SKM-1 (cell line): ENCODE measurements at regions not wholly inside any gene's neighbourhood (a gene's known extent, or its start where the extent isn't known, plus 50 kb on each side); places are given as distances from the start of the nearest gene placed in this dataset.

Experiments used
- DNase-seq: peaks from one replicate; lab custom pipeline; 2025; ENCODE audit not compliant: unreplicated experiment; lab: John Stamatoyannopoulos, UW

- DNase-seq: no peak
Observed at GRCh38 chr12:92034858-92035401, 110.7 kb downstream of the BTG1 start.

GRCh38 chr12:92034083-92034482, 111.6 kb downstream of the BTG1 start:
- no peak for DNase-seq

GRCh38 chr12:92032965-92033364, 112.7 kb downstream of the BTG1 start:
- no peak for DNase-seq

- no peak for DNase-seq
Observed at GRCh38 chr12:92032101-92032500, 113.5 kb downstream of the BTG1 start.

GRCh38 chr12:92030618-92031017, 115.0 kb downstream of the BTG1 start:
- DNase-seq: no peak

GRCh38 chr12:92029902-92030586, 115.6 kb downstream of the BTG1 start:
- DNase-seq: no peak

- DNase-seq: no peak
Observed at GRCh38 chr12:92029136-92029535, 116.5 kb downstream of the BTG1 start.

- no peak for DNase-seq
Observed at GRCh38 chr12:92028441-92028709, 117.3 kb downstream of the BTG1 start.

- no peak for DNase-seq
Observed at GRCh38 chr12:92027701-92028440, 117.8 kb downstream of the BTG1 start.

GRCh38 chr12:92027243-92027642, 118.4 kb downstream of the BTG1 start:
- no peak for DNase-seq

GRCh38 chr12:92025462-92026207, 120.0 kb downstream of the BTG1 start:
- no peak for DNase-seq

- DNase-seq: no peak
Observed at GRCh38 chr12:92022093-92022492, 123.6 kb downstream of the BTG1 start.

- DNase-seq: no peak
Observed at GRCh38 chr12:92021666-92022035, 124.0 kb downstream of the BTG1 start.

GRCh38 chr12:92020983-92021665, 124.5 kb downstream of the BTG1 start:
- no peak for DNase-seq

- DNase-seq: no peak
Observed at GRCh38 chr12:92019491-92020277, 126.0 kb downstream of the BTG1 start.

- no peak for DNase-seq
Observed at GRCh38 chr12:92012691-92013090, 133.0 kb downstream of the BTG1 start.

- no peak for DNase-seq
Observed at GRCh38 chr12:92010853-92011701, 134.6 kb downstream of the BTG1 start.

GRCh38 chr12:92010368-92010767, 135.3 kb downstream of the BTG1 start:
- no peak for DNase-seq

- DNase-seq: no peak
Observed at GRCh38 chr12:92008345-92008744, 137.3 kb downstream of the BTG1 start.

- DNase-seq: no peak
Observed at GRCh38 chr12:92007787-92008186, 137.9 kb downstream of the BTG1 start.
